K562 (cell line): ENCODE measurements at regions not wholly inside any gene's neighbourhood (a gene's known extent, or its start where the extent isn't known, plus 50 kb on each side); places are given as distances from the start of the nearest gene placed in this dataset.

Experiments used
- ATAC-seq: fragments of 200-7000 bp; cut with Tn5 transposase; 3 replicates; pipeline ENCODE4 v1.9.1; 2020; ENCODE audit warnings: moderate library complexity
- BruUV-seq: library from RNA; stranded (reverse); fragments of 400-500 nt; replicated peaks from 2 replicates; lab custom pipeline; 2021; lab: Mats Ljungman, UMichigan
- CTCF ChIA-PET: fragments of 300-600 bp; formaldehyde crosslinking; extraction: SDS; loops from one replicate; lab custom pipeline; 2021; ENCODE audit warnings: low intra/inter-chr PET ratio; lab: Yijun Ruan, JAX
- POLR2A ChIA-PET: fragments of 300-600, 350-650 bp; sonication (Branson Sonifier 250); formaldehyde crosslinking; extraction: SDS; loops from one replicate; lab custom pipeline; 2021; ENCODE audit warnings: antibody characterized with exemption, inconsistent platforms; lab: Yijun Ruan, JAX
- DNase-seq, 4 experiments: peaks; one replicate each; pipeline versions ENCODE4 v3.0.0 to v3.0.0-alpha.2; 2011 to 2018; ENCODE audit warnings: low spot score in 3 of 4, mixed read lengths in 3 of 4; ENCODE audit errors: extremely low read depth in 1 of 4
- FAIRE-seq: peaks from 2 replicates; lab custom pipeline; 2011; peaks lifted over from hg19 to GRCh38; lab: Jason Lieb, UNC
- H2AFZ ChIP-seq: 2 replicates; pipeline ENCODE4 v1.6.0; 2011; ENCODE audit warnings: low read depth, low read length, control low read depth, inconsistent platforms
- H3K27ac ChIP-seq: fragments of 200-600 bp; 3 replicates; pipeline ENCODE4 v1.8.0; 2011; ENCODE audit warnings: low read depth, mild to moderate bottlenecking, control low read depth, inconsistent platforms, low read length, moderate library complexity, mixed read lengths; ENCODE audit errors: extremely low read depth
- H3K27me3 ChIP-seq, 2 experiments: fragments of 300-600 bp in 1 of 2; 2 replicates in 1 of 2; 3 replicates in 1 of 2; pipeline versions ENCODE4 v1.6.0 to v1.8.0; 2011; ENCODE audit warnings: inconsistent platforms in 2 of 2, low read length in 2 of 2, mild to moderate bottlenecking in 1 of 2, mixed read lengths in 1 of 2, moderate library complexity in 1 of 2; ENCODE audit not compliant: control insufficient read depth in 2 of 2, insufficient read depth in 2 of 2
- H3K36me3 ChIP-seq: fragments of 300-600 bp; 3 replicates; pipeline ENCODE4 v1.8.0; 2011; ENCODE audit warnings: mild to moderate bottlenecking, low read length, inconsistent platforms; ENCODE audit not compliant: control insufficient read depth, insufficient read depth
- H3K4me1 ChIP-seq, 2 experiments: fragments of 200-600 bp in 1 of 2; replicated peaks in 1 of 2; 2 replicates in 1 of 2; 3 replicates in 1 of 2; pipeline versions ENCODE4 v1.5.1 to v1.8.0; 2011; ENCODE audit warnings: inconsistent platforms in 2 of 2, low read length in 2 of 2, mild to moderate bottlenecking in 1 of 2, mixed read lengths in 1 of 2, moderate library complexity in 1 of 2; ENCODE audit not compliant: control insufficient read depth in 2 of 2, insufficient read depth in 2 of 2
- H3K4me2 ChIP-seq: 2 replicates; pipeline ENCODE4 v1.6.1; 2011; ENCODE audit warnings: low read length, control low read depth, inconsistent platforms, mixed read lengths; ENCODE audit not compliant: insufficient read depth
- H3K4me3 ChIP-seq: fragments of 200-600 bp; sonication (generic), shearing (Covaris generic); 2 replicates; pipeline ENCODE4 v1.5.1; 2016; ENCODE audit warnings: control low read depth, inconsistent platforms
- H3K79me2 ChIP-seq: fragments of 200-600 bp; 3 replicates; pipeline ENCODE4 v1.8.0; 2011; ENCODE audit warnings: low read length, inconsistent platforms; ENCODE audit not compliant: control insufficient read depth, insufficient read depth
- H3K9ac ChIP-seq, 2 experiments: 2 replicates each; pipeline versions ENCODE4 v1.6.0 to v1.6.1; 2011; ENCODE audit warnings: low read depth in 2 of 2, low read length in 2 of 2, control low read depth in 1 of 2, inconsistent platforms in 1 of 2, mild to moderate bottlenecking in 1 of 2, mixed read lengths in 1 of 2; ENCODE audit not compliant: insufficient read depth in 1 of 2
- H3K9me1 ChIP-seq: one replicate; pipeline ENCODE4 v1.6.0; 2011; ENCODE audit warnings: inconsistent platforms, mild to moderate bottlenecking, low read length, moderate library complexity; ENCODE audit not compliant: control insufficient read depth, insufficient read depth
- H3K9me3 ChIP-seq: replicated peaks from 2 replicates; pipeline ENCODE4 v1.5.1; 2011; ENCODE audit warnings: low read depth, low read length, inconsistent platforms; ENCODE audit not compliant: control insufficient read depth, insufficient read depth
- H4K20me1 ChIP-seq: replicated peaks from 2 replicates; pipeline ENCODE4 v1.6.1; 2011; ENCODE audit warnings: low read length, inconsistent platforms, mixed read lengths; ENCODE audit not compliant: control insufficient read depth, insufficient read depth
- CSDE1 ChIP-seq, 2 experiments: fragments of 450-650 bp; IDR thresholded peaks; 2 replicates each; pipeline ENCODE4 v1.6.1; 2016; ENCODE audit warnings: mild to moderate bottlenecking in 1 of 2
- KLF13 ChIP-seq: fragments of 450-650 bp; IDR thresholded peaks from 2 replicates; pipeline ENCODE4 v1.6.1; 2016; ENCODE audit warnings: missing genetic modification characterization, low read depth, mild to moderate bottlenecking, missing compliant biosample characterization, moderate library complexity, borderline replicate concordance
- SPI1 ChIP-seq: IDR thresholded peaks from 2 replicates; pipeline ENCODE4 v1.6.1; 2011; ENCODE audit warnings: low read depth, low read length, control low read depth, borderline replicate concordance
- YBX1 ChIP-seq: fragments of 450-650 bp; IDR thresholded peaks from 2 replicates; pipeline ENCODE4 v1.7.1; 2016; ENCODE audit warnings: mild to moderate bottlenecking
- WGBS: fragments of 100-300 bp; shearing (Covaris generic); methylation state at CpG from one replicate; pipeline ENCODE4 v1.1.6; 2016; ENCODE audit warnings: low coverage, mixed read lengths; ENCODE audit not compliant: insufficient coverage; ENCODE audit errors: missing lambda C conversion rate; 5-methylcytosine and 5-hydroxymethylcytosine counted together
- in situ Hi-C: fragments of 300-500 bp; cut with MboI; formaldehyde crosslinking; loops from 4 replicates; pipeline ENCODE4 v1.15.0; 2018; ENCODE audit warnings: inconsistent platforms, mixed read lengths
- intact Hi-C: fragments of 100-400 bp; cut with micrococcal nuclease; formaldehyde crosslinking; loops from 2 replicates; pipeline ENCODE4 v1.14.2; 2022
- TF ChIP-seq, protein P1 (sequence below): IDR thresholded peaks from 2 replicates; pipeline ENCODE4 v1.6.1; 2012; ENCODE audit warnings: low read depth, low read length, improper control_type of control experiment, borderline replicate concordance
- TF ChIP-seq, protein P2 (sequence below): fragments of 450-650 bp; conservative IDR thresholded peaks from 2 replicates; pipeline ENCODE4 v1.6.1; 2016; ENCODE audit warnings: missing genetic modification characterization, low read depth, mild to moderate bottlenecking, control low read depth, missing compliant biosample characterization

GRCh38 chr5:50553560-50553984 is 112.5 kb upstream of the EMB start:
- no peaks in the 10 kb centered on the region for H3K79me2 ChIP-seq
- ChIA-PET CTCF (no interaction called here), POLR2A (no interaction called here)
- DNase-seq (no peak), FAIRE-seq (no peak), ATAC-seq (no peak)
- H4K20me1 ChIP-seq, result no peaks in the 10 kb centered on the region
- H3K9me1 ChIP-seq, result no peaks in the 10 kb centered on the region
- no peak overlapping the region for H3K4me2 ChIP-seq
- no peaks in the 10 kb centered on the region for H3K27me3 ChIP-seq
- intact Hi-C loops, result no loop called here
- H3K36me3 ChIP-seq, result no peaks in the 10 kb centered on the region
- H3K9me3 ChIP-seq, result no peaks in the 10 kb centered on the region; the same call in 1 of the 2 replicates
- H3K9ac ChIP-seq, result no peak overlapping the region
- H2AFZ ChIP-seq, result no peak overlapping the region
- TF ChIP-seq YBX1 (no peak), KLF13 (tag) (no peak), CSDE1 (IDR thresholded peaks at IDR 0.05) (no peak), SPI1 (no peak)
- TF ChIP-seq, protein P1, sequence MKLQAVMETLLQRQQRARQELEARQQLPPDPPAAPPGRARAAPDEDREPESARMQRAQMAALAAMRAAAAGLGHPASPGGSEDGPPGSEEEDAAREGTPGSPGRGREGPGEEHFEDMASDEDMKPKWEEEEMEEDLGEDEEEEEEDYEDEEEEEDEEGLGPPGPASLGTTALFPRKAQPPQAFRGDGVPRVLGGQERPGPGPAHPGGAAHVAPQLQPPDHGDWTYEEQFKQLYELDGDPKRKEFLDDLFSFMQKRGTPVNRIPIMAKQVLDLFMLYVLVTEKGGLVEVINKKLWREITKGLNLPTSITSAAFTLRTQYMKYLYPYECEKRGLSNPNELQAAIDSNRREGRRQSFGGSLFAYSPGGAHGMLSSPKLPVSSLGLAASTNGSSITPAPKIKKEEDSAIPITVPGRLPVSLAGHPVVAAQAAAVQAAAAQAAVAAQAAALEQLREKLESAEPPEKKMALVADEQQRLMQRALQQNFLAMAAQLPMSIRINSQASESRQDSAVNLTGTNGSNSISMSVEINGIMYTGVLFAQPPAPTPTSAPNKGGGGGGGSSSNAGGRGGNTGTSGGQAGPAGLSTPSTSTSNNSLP, result no peak
- TF ChIP-seq, protein P2, sequence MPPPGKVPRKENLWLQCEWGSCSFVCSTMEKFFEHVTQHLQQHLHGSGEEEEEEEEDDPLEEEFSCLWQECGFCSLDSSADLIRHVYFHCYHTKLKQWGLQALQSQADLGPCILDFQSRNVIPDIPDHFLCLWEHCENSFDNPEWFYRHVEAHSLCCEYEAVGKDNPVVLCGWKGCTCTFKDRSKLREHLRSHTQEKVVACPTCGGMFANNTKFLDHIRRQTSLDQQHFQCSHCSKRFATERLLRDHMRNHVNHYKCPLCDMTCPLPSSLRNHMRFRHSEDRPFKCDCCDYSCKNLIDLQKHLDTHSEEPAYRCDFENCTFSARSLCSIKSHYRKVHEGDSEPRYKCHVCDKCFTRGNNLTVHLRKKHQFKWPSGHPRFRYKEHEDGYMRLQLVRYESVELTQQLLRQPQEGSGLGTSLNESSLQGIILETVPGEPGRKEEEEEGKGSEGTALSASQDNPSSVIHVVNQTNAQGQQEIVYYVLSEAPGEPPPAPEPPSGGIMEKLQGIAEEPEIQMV, result no peak
- BruUV-seq, result no TSS peak
- no peaks in the 10 kb centered on the region for H3K4me1 ChIP-seq
- H3K4me3 ChIP-seq, result no peak overlapping the region
- no peak overlapping the region for H3K27ac ChIP-seq
- WGBS, result 0% methylated on average over 4 of the region's 4 CpGs
- in situ Hi-C loops, result no loop called here
